HCT116 (cell line): ENCODE measurements at regions not wholly inside any gene's neighbourhood (a gene's known extent, or its start where the extent isn't known, plus 50 kb on each side); places are given as distances from the start of the nearest gene placed in this dataset.

Experiments
- ATAC-seq: fragments of 200-7000 bp; cut with Tn5 transposase; 2 replicates; pipeline ENCODE4 v1.9.1; 2020; ENCODE audit warnings: mild to moderate bottlenecking, moderate library complexity
- BruUV-seq: library from RNA; stranded (reverse); fragments of 400-500 nt; replicated peaks from 2 replicates; lab custom pipeline; 2021; lab: Mats Ljungman, UMichigan
- CTCF ChIA-PET: fragments of 300-600 bp; sonication (Branson Sonifier 250); formaldehyde crosslinking; loops from one replicate; lab custom pipeline; 2021; ENCODE audit warnings: antibody characterized with exemption; lab: Charles Lee
- POLR2A ChIA-PET: fragments of 300-600, 350-600 bp; sonication (Branson Sonifier 250); formaldehyde crosslinking; loops from one replicate; lab custom pipeline; 2021; ENCODE audit warnings: antibody characterized with exemption; lab: Charles Lee
- RAD21 ChIA-PET, 2 experiments: fragments of 300-600 bp; sonication (Branson Sonifier 250); formaldehyde crosslinking; loops; one replicate each; lab custom pipeline; 2023; ENCODE audit warnings: low total read pairs in 2 of 2; ENCODE audit not compliant: uncharacterized antibody in 2 of 2, unreplicated experiment in 2 of 2, low non-redundant PET in 1 of 2; lab: Charles Lee
- DNase-seq: peaks from one replicate; pipeline ENCODE4 v3.0.0-alpha.2; 2010; ENCODE audit warnings: low read depth, low spot score
- H2AFZ ChIP-seq: fragments of 200-600 bp; shearing (Covaris generic), sonication (generic); 2 replicates; pipeline ENCODE4 v1.6.1; 2017; ENCODE audit warnings: low read depth, mixed run types, mixed read lengths, antibody characterized with exemption, low read length; ENCODE audit not compliant: poor library complexity, severe bottlenecking
- H3K27ac ChIP-seq: 2 replicates; pipeline ENCODE4 v1.5.1; 2012; ENCODE audit warnings: low read depth, low read length
- H3K27me3 ChIP-seq: fragments of 200-600 bp; sonication (generic); 2 replicates; pipeline ENCODE4 v1.6.1; 2016; ENCODE audit warnings: mixed run types, low read length, mixed read lengths; ENCODE audit not compliant: insufficient read depth
- H3K36me3 ChIP-seq, 2 experiments: fragments of 200-500 bp in 1 of 2; fragments of 200-600 bp in 1 of 2; sonication (Bioruptor generic) in 1 of 2; sonication (generic) in 1 of 2; 2 replicates each; pipeline versions ENCODE4 v1.5.1 to v1.6.1; 2014 to 2016; ENCODE audit warnings: low read length in 2 of 2, inconsistent platforms in 1 of 2, mixed read lengths in 1 of 2, mixed run types in 1 of 2; ENCODE audit not compliant: insufficient read depth in 2 of 2, control insufficient read depth in 1 of 2
- H3K4me1 ChIP-seq, 2 experiments: fragments of 200-600 bp in 1 of 2; sonication (generic) in 1 of 2; 2 replicates each; pipeline versions ENCODE4 v1.5.1 to v1.6.1; 2012 to 2017; ENCODE audit warnings: low read length in 2 of 2, inconsistent platforms in 1 of 2, mild to moderate bottlenecking in 1 of 2, mixed read lengths in 1 of 2, mixed run types in 1 of 2, moderate library complexity in 1 of 2; ENCODE audit not compliant: insufficient read depth in 2 of 2, control insufficient read depth in 1 of 2
- H3K4me2 ChIP-seq: fragments of 200-600 bp; sonication (generic); 2 replicates; pipeline ENCODE4 v1.6.1; 2017; ENCODE audit warnings: mixed run types, low read length, mixed read lengths
- H3K4me3 ChIP-seq, 2 experiments: fragments of 200-600 bp in 1 of 2; sonication (generic) in 1 of 2; replicated peaks in 1 of 2; 2 replicates each; pipeline ENCODE4 v1.5.1; 2011 to 2016; ENCODE audit warnings: low read length in 2 of 2, control low read depth in 1 of 2, low read depth in 1 of 2, mild to moderate bottlenecking in 1 of 2, mixed read lengths in 1 of 2, mixed run types in 1 of 2
- H3K79me2 ChIP-seq: fragments of 200-600 bp; sonication (generic); 2 replicates; pipeline ENCODE4 v1.6.1; 2017; ENCODE audit warnings: mild to moderate bottlenecking, mixed run types, low read length, moderate library complexity, mixed read lengths; ENCODE audit not compliant: insufficient read depth
- H3K9ac ChIP-seq: fragments of 200-600 bp; sonication (generic); 2 replicates; pipeline ENCODE4 v1.6.1; 2016; ENCODE audit warnings: low read length, mixed read lengths
- H3K9me2 ChIP-seq: fragments of 200-600 bp; sonication (generic), shearing (Covaris generic); 2 replicates; pipeline ENCODE4 v1.6.1; 2017; ENCODE audit warnings: mixed run types, mild to moderate bottlenecking, moderate library complexity; ENCODE audit not compliant: insufficient read depth
- H3K9me3 ChIP-seq, 2 experiments: fragments of 200-500 bp in 1 of 2; fragments of 200-600 bp in 1 of 2; sonication (Bioruptor generic) in 1 of 2; sonication (generic) in 1 of 2; 2 replicates each; pipeline ENCODE4 v1.6.1; 2014 to 2017; ENCODE audit warnings: low read length in 2 of 2, mixed read lengths in 2 of 2, inconsistent platforms in 1 of 2, low read depth in 1 of 2, mild to moderate bottlenecking in 1 of 2, mixed run types in 1 of 2, moderate library complexity in 1 of 2; ENCODE audit not compliant: control insufficient read depth in 1 of 2, insufficient read depth in 1 of 2
- H4K20me1 ChIP-seq: fragments of 200-600 bp; sonication (generic), shearing (Covaris generic); 2 replicates; pipeline ENCODE4 v1.6.1; 2017; ENCODE audit warnings: mixed run types, mild to moderate bottlenecking, moderate library complexity; ENCODE audit not compliant: insufficient read depth
- CBX3 ChIP-seq: IDR thresholded peaks from 2 replicates; pipeline ENCODE4 v1.6.1; 2012; ENCODE audit warnings: low read depth
- CEBPB ChIP-seq: IDR thresholded peaks from 2 replicates; pipeline ENCODE4 v1.6.1; 2012; ENCODE audit warnings: low read depth
- EZH2phosphoT487 ChIP-seq: fragments of 200-600 bp; IDR thresholded peaks from 2 replicates; pipeline ENCODE4 v1.6.1; 2018; ENCODE audit warnings: antibody characterized with exemption, borderline replicate concordance
- JUND ChIP-seq: IDR thresholded peaks from 2 replicates; pipeline ENCODE4 v1.6.1; 2012
- RAD21 ChIP-seq: IDR thresholded peaks from 2 replicates; pipeline ENCODE4 v1.6.1; 2012; ENCODE audit warnings: low read depth, mild to moderate bottlenecking
- SIN3A ChIP-seq: IDR thresholded peaks from 2 replicates; pipeline ENCODE4 v1.6.1; 2012; ENCODE audit warnings: low read depth
- SP1 ChIP-seq: IDR thresholded peaks from 2 replicates; pipeline ENCODE4 v1.6.1; 2012; ENCODE audit warnings: low read depth
- SRF ChIP-seq: IDR thresholded peaks from 2 replicates; pipeline ENCODE4 v1.6.1; 2012; ENCODE audit warnings: low read depth
- ZFX ChIP-seq: fragments of 450-650 bp; IDR thresholded peaks from 2 replicates; pipeline ENCODE4 v1.6.1; 2017
- ZNF274 ChIP-seq: fragments of 200-500 bp; sonication (Bioruptor generic); IDR thresholded peaks from 2 replicates; pipeline ENCODE4 v1.6.1; 2014; ENCODE audit warnings: mild to moderate bottlenecking, low read depth, low read length, inconsistent platforms
- intact Hi-C: fragments of 100-400 bp; cut with micrococcal nuclease; formaldehyde crosslinking; loops from 2 replicates; pipeline ENCODE4 v1.10.0; 2022
- TF ChIP-seq, protein P1 (sequence below): IDR thresholded peaks from 2 replicates; pipeline ENCODE4 v1.6.1; 2012
- TF ChIP-seq, protein P2 (sequence below), 3 experiments: fragments of 200-600 bp in 1 of 3; sonication (generic) in 1 of 3; IDR thresholded peaks in 2 of 3; conservative IDR thresholded peaks in 1 of 3; 2 replicates each; pipeline ENCODE4 v1.5.1; 2012 to 2017; ENCODE audit warnings: low read depth in 2 of 3, low read length in 2 of 3, antibody characterized with exemption in 1 of 3, borderline replicate concordance in 1 of 3, control low read depth in 1 of 3, mild to moderate bottlenecking in 1 of 3, mixed read lengths in 1 of 3, mixed run types in 1 of 3, moderate library complexity in 1 of 3; ENCODE audit not compliant: insufficient read depth in 1 of 3
- TF ChIP-seq, protein P3 (sequence below): IDR thresholded peaks from 2 replicates; pipeline ENCODE4 v1.6.1; 2012; ENCODE audit warnings: low read depth

DNA sequence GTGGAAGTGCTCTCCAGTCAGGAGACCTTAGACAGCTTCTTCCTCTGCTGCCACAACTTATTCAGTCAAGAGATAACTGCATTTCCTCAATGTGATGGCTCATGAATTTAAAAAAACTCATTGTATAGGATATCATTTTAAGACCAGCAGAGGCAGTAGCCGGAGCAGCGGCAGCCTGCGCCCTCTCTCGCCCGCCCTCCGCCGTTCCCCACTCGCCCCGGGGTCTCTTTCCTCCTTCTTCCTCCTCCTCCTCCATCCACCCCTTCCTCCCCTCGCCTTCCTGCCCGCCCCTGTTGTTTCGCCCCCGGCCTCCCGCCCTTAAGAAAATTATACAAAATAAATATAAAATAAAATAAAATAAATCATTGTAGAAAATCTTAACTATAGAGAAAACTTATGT lies 687.6 kb downstream of the FLRT2 start:
- Histone ChIP-seq H2AFZ (no peak overlapping the region), H3K9ac (no peak overlapping the region), H3K27ac (no peak overlapping the region), H3K4me2 (no peak overlapping the region), H3K79me2 (no peaks in the 10 kb centered on the region), H4K20me1 (no peaks in the 10 kb centered on the region), H3K4me3 (no peak overlapping the region), H3K27me3 (no peaks in the 10 kb centered on the region), H3K36me3 (no peaks in the 10 kb centered on the region), H3K9me3 (peaks cover 4 to 18% of the 10 kb centered on the region in 2 experiments; a peak in 3 of 4 replicates), H3K4me1 (no peaks in the 10 kb centered on the region), H3K9me2 (no peaks in the 10 kb centered on the region)
- ChIA-PET CTCF (no interaction called here), POLR2A (no interaction called here), RAD21 (no interaction called here)
- no TSS peak for BruUV-seq
- no peak for DNase-seq
- intact Hi-C loops, result no loop called here
- TF ChIP-seq, protein P1, sequence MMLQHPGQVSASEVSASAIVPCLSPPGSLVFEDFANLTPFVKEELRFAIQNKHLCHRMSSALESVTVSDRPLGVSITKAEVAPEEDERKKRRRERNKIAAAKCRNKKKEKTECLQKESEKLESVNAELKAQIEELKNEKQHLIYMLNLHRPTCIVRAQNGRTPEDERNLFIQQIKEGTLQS, result no peak
- TF ChIP-seq ZFX (no peak), SP1 (no peak), CBX3 (no peak), RAD21 (no peak)
- TF ChIP-seq, protein P2, sequence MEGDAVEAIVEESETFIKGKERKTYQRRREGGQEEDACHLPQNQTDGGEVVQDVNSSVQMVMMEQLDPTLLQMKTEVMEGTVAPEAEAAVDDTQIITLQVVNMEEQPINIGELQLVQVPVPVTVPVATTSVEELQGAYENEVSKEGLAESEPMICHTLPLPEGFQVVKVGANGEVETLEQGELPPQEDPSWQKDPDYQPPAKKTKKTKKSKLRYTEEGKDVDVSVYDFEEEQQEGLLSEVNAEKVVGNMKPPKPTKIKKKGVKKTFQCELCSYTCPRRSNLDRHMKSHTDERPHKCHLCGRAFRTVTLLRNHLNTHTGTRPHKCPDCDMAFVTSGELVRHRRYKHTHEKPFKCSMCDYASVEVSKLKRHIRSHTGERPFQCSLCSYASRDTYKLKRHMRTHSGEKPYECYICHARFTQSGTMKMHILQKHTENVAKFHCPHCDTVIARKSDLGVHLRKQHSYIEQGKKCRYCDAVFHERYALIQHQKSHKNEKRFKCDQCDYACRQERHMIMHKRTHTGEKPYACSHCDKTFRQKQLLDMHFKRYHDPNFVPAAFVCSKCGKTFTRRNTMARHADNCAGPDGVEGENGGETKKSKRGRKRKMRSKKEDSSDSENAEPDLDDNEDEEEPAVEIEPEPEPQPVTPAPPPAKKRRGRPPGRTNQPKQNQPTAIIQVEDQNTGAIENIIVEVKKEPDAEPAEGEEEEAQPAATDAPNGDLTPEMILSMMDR (IDR thresholded peaks at IDR 0.05 in 2 of 3, conservative IDR thresholded peaks at IDR 0.05 in 1 of 3; ENCODE audit: borderline replicate concordance in 1 of 3, insufficient read depth in 1 of 3, low read depth in 2 of 3, low read length in 2 of 3), result no peak
- ATAC-seq, result no peak

DNA sequence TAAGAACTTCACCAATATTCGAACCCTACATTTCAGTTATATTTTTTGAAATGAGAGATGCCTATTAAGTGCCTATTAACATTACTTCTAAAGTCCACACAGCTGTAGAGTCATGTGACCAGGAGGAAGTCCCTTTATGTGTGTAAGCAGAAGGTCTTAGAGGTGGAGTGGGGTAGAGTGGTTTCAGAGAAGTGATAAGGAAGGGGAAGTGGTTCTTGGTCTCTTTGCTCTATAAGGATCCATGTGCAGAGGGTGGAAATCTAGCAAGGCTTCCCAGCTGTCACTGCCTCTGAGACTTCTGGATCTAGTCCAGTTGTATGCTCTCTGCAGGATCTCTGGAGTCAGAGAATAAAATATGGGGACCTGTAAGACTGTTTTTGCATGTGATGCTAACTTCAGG lies 673.9 kb downstream of the FLRT2 start:
- intact Hi-C loops, result no loop called here
- ATAC-seq (no peak), DNase-seq (no peak)
- BruUV-seq, result no TSS peak
- Histone ChIP-seq H3K36me3 (no peaks in the 10 kb centered on the region), H2AFZ (no peak overlapping the region), H4K20me1 (no peaks in the 10 kb centered on the region), H3K9me2 (no peaks in the 10 kb centered on the region), H3K79me2 (no peaks in the 10 kb centered on the region), H3K27ac (no peak overlapping the region), H3K9me3 (peaks cover 3 to 10% of the 10 kb centered on the region in 2 experiments; a peak in 2 of 4 replicates), H3K27me3 (no peaks in the 10 kb centered on the region), H3K4me3 (no peak overlapping the region), H3K4me1 (no peaks in the 10 kb centered on the region), H3K4me2 (no peak overlapping the region), H3K9ac (no peak overlapping the region)
- ChIA-PET POLR2A (no interaction called here), RAD21 (no interaction called here), CTCF (no interaction called here)
- TF ChIP-seq, protein P1, result no peak
- TF ChIP-seq SP1, result no peak
- TF ChIP-seq, protein P3, sequence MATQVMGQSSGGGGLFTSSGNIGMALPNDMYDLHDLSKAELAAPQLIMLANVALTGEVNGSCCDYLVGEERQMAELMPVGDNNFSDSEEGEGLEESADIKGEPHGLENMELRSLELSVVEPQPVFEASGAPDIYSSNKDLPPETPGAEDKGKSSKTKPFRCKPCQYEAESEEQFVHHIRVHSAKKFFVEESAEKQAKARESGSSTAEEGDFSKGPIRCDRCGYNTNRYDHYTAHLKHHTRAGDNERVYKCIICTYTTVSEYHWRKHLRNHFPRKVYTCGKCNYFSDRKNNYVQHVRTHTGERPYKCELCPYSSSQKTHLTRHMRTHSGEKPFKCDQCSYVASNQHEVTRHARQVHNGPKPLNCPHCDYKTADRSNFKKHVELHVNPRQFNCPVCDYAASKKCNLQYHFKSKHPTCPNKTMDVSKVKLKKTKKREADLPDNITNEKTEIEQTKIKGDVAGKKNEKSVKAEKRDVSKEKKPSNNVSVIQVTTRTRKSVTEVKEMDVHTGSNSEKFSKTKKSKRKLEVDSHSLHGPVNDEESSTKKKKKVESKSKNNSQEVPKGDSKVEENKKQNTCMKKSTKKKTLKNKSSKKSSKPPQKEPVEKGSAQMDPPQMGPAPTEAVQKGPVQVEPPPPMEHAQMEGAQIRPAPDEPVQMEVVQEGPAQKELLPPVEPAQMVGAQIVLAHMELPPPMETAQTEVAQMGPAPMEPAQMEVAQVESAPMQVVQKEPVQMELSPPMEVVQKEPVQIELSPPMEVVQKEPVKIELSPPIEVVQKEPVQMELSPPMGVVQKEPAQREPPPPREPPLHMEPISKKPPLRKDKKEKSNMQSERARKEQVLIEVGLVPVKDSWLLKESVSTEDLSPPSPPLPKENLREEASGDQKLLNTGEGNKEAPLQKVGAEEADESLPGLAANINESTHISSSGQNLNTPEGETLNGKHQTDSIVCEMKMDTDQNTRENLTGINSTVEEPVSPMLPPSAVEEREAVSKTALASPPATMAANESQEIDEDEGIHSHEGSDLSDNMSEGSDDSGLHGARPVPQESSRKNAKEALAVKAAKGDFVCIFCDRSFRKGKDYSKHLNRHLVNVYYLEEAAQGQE, result no peak
- no peak for TF ChIP-seq EZH2phosphoT487
- TF ChIP-seq CEBPB, result no peak
- TF ChIP-seq ZNF274, result no peak
- TF ChIP-seq SIN3A, result no peak
- no peak for TF ChIP-seq JUND
- no peak for TF ChIP-seq SRF
